G401 (cell line): ENCODE measurements at regions not wholly inside any gene's neighbourhood (a gene's known extent, or its start where the extent isn't known, plus 50 kb on each side); places are given as distances from the start of the nearest gene placed in this dataset.

ENCODE experiments used
- DNase-seq: peaks from one replicate; pipeline ENCODE4 v3.0.0-alpha.2; 2015; ENCODE audit warnings: low spot score
- in situ Hi-C: cut with HindIII; loops from 2 replicates; pipeline ENCODE4 v1.10.0; 2016; ENCODE audit warnings: low sequenced_read_pairs, mixed read lengths

GRCh38 chr14:61226015-61226654 is 55.0 kb downstream of the TMEM30B start:
- DNase-seq = no peak
- in situ Hi-C loops = no loop called here

- in situ Hi-C loops = no loop called here
- DNase-seq = no peak
Measured at GRCh38 chr14:61225344-61225743, 55.8 kb downstream of the TMEM30B start.

GRCh38 chr14:61223552-61223951 is 57.6 kb downstream of the TMEM30B start:
- DNase-seq = no peak
- in situ Hi-C loops = no loop called here

GRCh38 chr14:61222388-61222787 is 58.8 kb downstream of the TMEM30B start:
- in situ Hi-C loops = no loop called here

GRCh38 chr14:61221906-61222305 is 59.2 kb downstream of the TMEM30B start:
- in situ Hi-C loops = no loop called here
- no peak for DNase-seq

More at GRCh38 chr14:61222388-61222787, 58.8 kb downstream of the TMEM30B start:
- no peak for DNase-seq

- in situ Hi-C loops = no loop called here
Measured at GRCh38 chr14:61219673-61220072, 61.5 kb downstream of the TMEM30B start.

GRCh38 chr14:61219256-61219655 is 61.9 kb downstream of the TMEM30B start:
- DNase-seq = no peak
- in situ Hi-C loops = no loop called here

More at GRCh38 chr14:61219673-61220072, 61.5 kb downstream of the TMEM30B start:
- no peak for DNase-seq

GRCh38 chr14:61218767-61219166 is 62.4 kb downstream of the TMEM30B start:
- in situ Hi-C loops = no loop called here
- no peak for DNase-seq

- in situ Hi-C loops = no loop called here
- no peak for DNase-seq
Measured at GRCh38 chr14:61218157-61218556, 63.0 kb downstream of the TMEM30B start.

- no peak for DNase-seq
- in situ Hi-C loops = no loop called here
Measured at GRCh38 chr14:61217516-61217915, 63.6 kb downstream of the TMEM30B start.

GRCh38 chr14:61215222-61216020 is 65.7 kb downstream of the TMEM30B start:
- in situ Hi-C loops = no loop called here
- DNase-seq = no peak

- no peak for DNase-seq
- in situ Hi-C loops = no loop called here
Measured at GRCh38 chr14:61213920-61214319, 67.2 kb downstream of the TMEM30B start.

GRCh38 chr14:61213191-61213621 is 67.9 kb downstream of the TMEM30B start:
- in situ Hi-C loops = no loop called here
- DNase-seq = no peak

GRCh38 chr14:61212546-61212945 is 68.6 kb downstream of the TMEM30B start:
- in situ Hi-C loops = no loop called here

GRCh38 chr14:61211476-61212255 is 69.5 kb downstream of the TMEM30B start:
- DNase-seq = no peak
- in situ Hi-C loops = no loop called here

More at GRCh38 chr14:61212546-61212945, 68.6 kb downstream of the TMEM30B start:
- DNase-seq = no peak

- no peak for DNase-seq
- in situ Hi-C loops = no loop called here
Measured at GRCh38 chr14:61203081-61203753, 77.9 kb downstream of the TMEM30B start.

GRCh38 chr14:61202124-61202523 is 79.0 kb downstream of the TMEM30B start:
- in situ Hi-C loops = no loop called here
- DNase-seq = no peak

- in situ Hi-C loops = no loop called here
- no peak for DNase-seq
Measured at GRCh38 chr14:61201171-61201570, 80.0 kb downstream of the TMEM30B start.

GRCh38 chr14:61197416-61197815 is 83.7 kb downstream of the TMEM30B start:
- no peak for DNase-seq
- in situ Hi-C loops = no loop called here
